GM12878 (cell line): ENCODE measurements at regions not wholly inside any gene's neighbourhood (a gene's known extent, or its start where the extent isn't known, plus 50 kb on each side); places are given as distances from the start of the nearest gene placed in this dataset.

ENCODE experiments used
- CREM ChIP-seq: IDR thresholded peaks from 2 replicates; pipeline ENCODE4 v1.6.1; 2014; ENCODE audit warnings: antibody characterized with exemption, low read depth
- FOS ChIP-seq: IDR thresholded peaks from 3 replicates; pipeline ENCODE4 v1.6.1; 2011; ENCODE audit warnings: borderline replicate concordance; ENCODE audit not compliant: insufficient read length; ENCODE audit errors: extremely low read depth
- POLR2A ChIP-seq: IDR thresholded peaks from 2 replicates; pipeline ENCODE4 v1.6.1; 2011; ENCODE audit warnings: low read depth, mild to moderate bottlenecking, low read length
- POU2F2 ChIP-seq: IDR thresholded peaks from 3 replicates; pipeline ENCODE4 v1.6.1; 2011; ENCODE audit warnings: low read depth, mild to moderate bottlenecking, low read length, borderline replicate concordance
- SMC3 ChIP-seq: IDR thresholded peaks from 2 replicates; pipeline ENCODE4 v1.6.1; 2011; ENCODE audit warnings: low read length, improper control_type of control experiment, borderline replicate concordance
- SUPT20H ChIP-seq: IDR thresholded peaks from 2 replicates; pipeline ENCODE4 v1.6.1; 2011; ENCODE audit warnings: low read depth, mild to moderate bottlenecking, low read length, moderate library complexity, borderline replicate concordance; ENCODE audit not compliant: control insufficient read depth
- TCF7 ChIP-seq: IDR thresholded peaks from 2 replicates; pipeline ENCODE4 v1.6.1; 2014; ENCODE audit warnings: antibody characterized with exemption, borderline replicate concordance
- YY1 ChIP-seq: IDR thresholded peaks from 2 replicates; pipeline ENCODE4 v1.6.1; 2011; ENCODE audit warnings: low read depth, mild to moderate bottlenecking, low read length
- ZBED1 ChIP-seq: IDR thresholded peaks from 2 replicates; pipeline ENCODE4 v1.6.1; 2016; ENCODE audit warnings: borderline replicate concordance
- ZNF217 ChIP-seq: fragments of 450-650 bp; IDR thresholded peaks from 2 replicates; pipeline ENCODE4 v1.6.1; 2017; ENCODE audit warnings: antibody characterized with exemption, mild to moderate bottlenecking
- ZNF274 ChIP-seq: IDR thresholded peaks from one replicate; pipeline ENCODE4 v1.8.0; 2011; ENCODE audit not compliant: insufficient read length, insufficient read depth
- TF ChIP-seq, protein P1 (sequence below): fragments of 150-350 bp; IDR thresholded peaks from 2 replicates; pipeline ENCODE4 v1.6.1; 2016; ENCODE audit warnings: low read depth, low read length
- TF ChIP-seq, protein P2 (sequence below): fragments of 450-650 bp; IDR thresholded peaks from 2 replicates; pipeline ENCODE4 v1.6.1; 2017; ENCODE audit warnings: mild to moderate bottlenecking
- TF ChIP-seq, protein P3 (sequence below), 3 experiments: IDR thresholded peaks in 2 of 3; conservative IDR thresholded peaks in 1 of 3; 2 replicates each; pipeline ENCODE4 v1.5.1; 2011; ENCODE audit warnings: low read depth in 3 of 3, low read length in 3 of 3, mild to moderate bottlenecking in 3 of 3, control low read depth in 2 of 3, moderate library complexity in 2 of 3, inconsistent platforms in 1 of 3, mixed read lengths in 1 of 3; ENCODE audit not compliant: control insufficient read depth in 2 of 3, insufficient read depth in 1 of 3; ENCODE audit errors: extremely low read depth in 1 of 3

GRCh38 chr18:60469387-60470100 lies 97.0 kb upstream of the MC4R start:
- TF ChIP-seq, protein P1, sequence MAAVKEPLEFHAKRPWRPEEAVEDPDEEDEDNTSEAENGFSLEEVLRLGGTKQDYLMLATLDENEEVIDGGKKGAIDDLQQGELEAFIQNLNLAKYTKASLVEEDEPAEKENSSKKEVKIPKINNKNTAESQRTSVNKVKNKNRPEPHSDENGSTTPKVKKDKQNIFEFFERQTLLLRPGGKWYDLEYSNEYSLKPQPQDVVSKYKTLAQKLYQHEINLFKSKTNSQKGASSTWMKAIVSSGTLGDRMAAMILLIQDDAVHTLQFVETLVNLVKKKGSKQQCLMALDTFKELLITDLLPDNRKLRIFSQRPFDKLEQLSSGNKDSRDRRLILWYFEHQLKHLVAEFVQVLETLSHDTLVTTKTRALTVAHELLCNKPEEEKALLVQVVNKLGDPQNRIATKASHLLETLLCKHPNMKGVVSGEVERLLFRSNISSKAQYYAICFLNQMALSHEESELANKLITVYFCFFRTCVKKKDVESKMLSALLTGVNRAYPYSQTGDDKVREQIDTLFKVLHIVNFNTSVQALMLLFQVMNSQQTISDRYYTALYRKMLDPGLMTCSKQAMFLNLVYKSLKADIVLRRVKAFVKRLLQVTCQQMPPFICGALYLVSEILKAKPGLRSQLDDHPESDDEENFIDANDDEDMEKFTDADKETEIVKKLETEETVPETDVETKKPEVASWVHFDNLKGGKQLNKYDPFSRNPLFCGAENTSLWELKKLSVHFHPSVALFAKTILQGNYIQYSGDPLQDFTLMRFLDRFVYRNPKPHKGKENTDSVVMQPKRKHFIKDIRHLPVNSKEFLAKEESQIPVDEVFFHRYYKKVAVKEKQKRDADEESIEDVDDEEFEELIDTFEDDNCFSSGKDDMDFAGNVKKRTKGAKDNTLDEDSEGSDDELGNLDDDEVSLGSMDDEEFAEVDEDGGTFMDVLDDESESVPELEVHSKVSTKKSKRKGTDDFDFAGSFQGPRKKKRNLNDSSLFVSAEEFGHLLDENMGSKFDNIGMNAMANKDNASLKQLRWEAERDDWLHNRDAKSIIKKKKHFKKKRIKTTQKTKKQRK: no peak
- TF ChIP-seq YY1 (no peak), SMC3 (no peak), TCF7 (no peak), ZBED1 (no peak), CREM (no peak), FOS (no peak), POLR2A (no peak), POU2F2 (no peak), SUPT20H (no peak), ZNF274 (no peak), ZNF217 (no peak)
- TF ChIP-seq, protein P2, sequence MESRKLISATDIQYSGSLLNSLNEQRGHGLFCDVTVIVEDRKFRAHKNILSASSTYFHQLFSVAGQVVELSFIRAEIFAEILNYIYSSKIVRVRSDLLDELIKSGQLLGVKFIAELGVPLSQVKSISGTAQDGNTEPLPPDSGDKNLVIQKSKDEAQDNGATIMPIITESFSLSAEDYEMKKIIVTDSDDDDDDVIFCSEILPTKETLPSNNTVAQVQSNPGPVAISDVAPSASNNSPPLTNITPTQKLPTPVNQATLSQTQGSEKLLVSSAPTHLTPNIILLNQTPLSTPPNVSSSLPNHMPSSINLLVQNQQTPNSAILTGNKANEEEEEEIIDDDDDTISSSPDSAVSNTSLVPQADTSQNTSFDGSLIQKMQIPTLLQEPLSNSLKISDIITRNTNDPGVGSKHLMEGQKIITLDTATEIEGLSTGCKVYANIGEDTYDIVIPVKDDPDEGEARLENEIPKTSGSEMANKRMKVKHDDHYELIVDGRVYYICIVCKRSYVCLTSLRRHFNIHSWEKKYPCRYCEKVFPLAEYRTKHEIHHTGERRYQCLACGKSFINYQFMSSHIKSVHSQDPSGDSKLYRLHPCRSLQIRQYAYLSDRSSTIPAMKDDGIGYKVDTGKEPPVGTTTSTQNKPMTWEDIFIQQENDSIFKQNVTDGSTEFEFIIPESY: no peak
- TF ChIP-seq, protein P3, sequence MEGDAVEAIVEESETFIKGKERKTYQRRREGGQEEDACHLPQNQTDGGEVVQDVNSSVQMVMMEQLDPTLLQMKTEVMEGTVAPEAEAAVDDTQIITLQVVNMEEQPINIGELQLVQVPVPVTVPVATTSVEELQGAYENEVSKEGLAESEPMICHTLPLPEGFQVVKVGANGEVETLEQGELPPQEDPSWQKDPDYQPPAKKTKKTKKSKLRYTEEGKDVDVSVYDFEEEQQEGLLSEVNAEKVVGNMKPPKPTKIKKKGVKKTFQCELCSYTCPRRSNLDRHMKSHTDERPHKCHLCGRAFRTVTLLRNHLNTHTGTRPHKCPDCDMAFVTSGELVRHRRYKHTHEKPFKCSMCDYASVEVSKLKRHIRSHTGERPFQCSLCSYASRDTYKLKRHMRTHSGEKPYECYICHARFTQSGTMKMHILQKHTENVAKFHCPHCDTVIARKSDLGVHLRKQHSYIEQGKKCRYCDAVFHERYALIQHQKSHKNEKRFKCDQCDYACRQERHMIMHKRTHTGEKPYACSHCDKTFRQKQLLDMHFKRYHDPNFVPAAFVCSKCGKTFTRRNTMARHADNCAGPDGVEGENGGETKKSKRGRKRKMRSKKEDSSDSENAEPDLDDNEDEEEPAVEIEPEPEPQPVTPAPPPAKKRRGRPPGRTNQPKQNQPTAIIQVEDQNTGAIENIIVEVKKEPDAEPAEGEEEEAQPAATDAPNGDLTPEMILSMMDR (IDR thresholded peaks at IDR 0.05 in 2 of 3, conservative IDR thresholded peaks at IDR 0.05 in 1 of 3; ENCODE audit: control insufficient read depth in 2 of 3, extremely low read depth in 1 of 3, insufficient read depth in 1 of 3, low read depth in 3 of 3, low read length in 3 of 3): no peak
